ENCODE measurements at regions not wholly inside any gene's neighbourhood (a gene's known extent, or its start where the extent isn't known, plus 50 kb on each side); places are given as distances from the start of the nearest gene placed in this dataset.

DNA sequence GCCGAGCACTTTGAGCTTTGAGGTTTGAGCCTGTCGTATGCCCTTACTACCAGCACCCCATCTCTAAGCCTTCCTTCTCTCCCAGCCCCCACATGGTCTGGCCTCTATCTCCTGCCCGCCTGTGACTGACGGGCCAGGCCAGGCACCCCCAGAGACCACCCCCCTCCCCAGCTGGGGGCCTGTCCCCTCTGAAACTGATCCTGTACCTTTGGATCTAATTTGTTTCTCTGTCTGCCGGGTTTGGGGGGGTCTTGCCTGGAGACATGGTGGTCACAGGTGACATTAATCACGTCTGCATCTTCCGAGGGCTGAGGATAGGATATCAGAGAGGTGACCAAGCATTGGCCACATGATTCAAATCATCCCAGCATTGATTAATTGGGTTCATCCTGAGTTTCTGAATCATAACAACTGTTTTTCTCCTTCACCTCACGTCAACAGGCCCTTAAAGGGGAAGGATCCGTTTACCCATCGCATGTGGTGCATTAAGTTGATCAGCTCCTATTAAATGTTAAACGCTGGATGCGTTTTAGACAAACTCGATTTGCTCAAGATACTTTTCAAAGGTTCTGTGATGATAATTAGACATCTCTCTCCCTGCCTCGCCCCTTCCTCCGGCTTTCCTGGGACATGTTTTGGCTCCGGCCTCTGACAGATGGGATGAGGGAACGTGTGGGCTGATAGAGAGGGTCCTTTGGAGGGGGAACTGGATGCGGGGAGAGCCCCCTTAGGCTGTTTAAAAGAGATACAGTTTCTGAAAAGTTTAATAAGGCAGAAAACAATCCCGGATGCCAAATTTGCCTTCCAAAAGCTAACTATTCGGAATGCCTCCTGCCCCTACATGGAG lies 63.3 kb upstream of the TBX3 start:
- peak overlapping the region; percentile 98 for H3K27ac Mint-ChIP-seq
- H3K4me3 Mint-ChIP-seq = peak overlapping the region; percentile 7
- H3K27me3 Mint-ChIP-seq (ENCODE audit: low read depth) = no peaks in the 10 kb centered on the region
- TF ChIP-seq, protein P1, sequence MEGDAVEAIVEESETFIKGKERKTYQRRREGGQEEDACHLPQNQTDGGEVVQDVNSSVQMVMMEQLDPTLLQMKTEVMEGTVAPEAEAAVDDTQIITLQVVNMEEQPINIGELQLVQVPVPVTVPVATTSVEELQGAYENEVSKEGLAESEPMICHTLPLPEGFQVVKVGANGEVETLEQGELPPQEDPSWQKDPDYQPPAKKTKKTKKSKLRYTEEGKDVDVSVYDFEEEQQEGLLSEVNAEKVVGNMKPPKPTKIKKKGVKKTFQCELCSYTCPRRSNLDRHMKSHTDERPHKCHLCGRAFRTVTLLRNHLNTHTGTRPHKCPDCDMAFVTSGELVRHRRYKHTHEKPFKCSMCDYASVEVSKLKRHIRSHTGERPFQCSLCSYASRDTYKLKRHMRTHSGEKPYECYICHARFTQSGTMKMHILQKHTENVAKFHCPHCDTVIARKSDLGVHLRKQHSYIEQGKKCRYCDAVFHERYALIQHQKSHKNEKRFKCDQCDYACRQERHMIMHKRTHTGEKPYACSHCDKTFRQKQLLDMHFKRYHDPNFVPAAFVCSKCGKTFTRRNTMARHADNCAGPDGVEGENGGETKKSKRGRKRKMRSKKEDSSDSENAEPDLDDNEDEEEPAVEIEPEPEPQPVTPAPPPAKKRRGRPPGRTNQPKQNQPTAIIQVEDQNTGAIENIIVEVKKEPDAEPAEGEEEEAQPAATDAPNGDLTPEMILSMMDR (IDR thresholded peaks at IDR 0.05; ENCODE audit: unreplicated experiment) = no peak
- no peak for DNase-seq (ENCODE audit: low spot score in 2 of 2, unreplicated experiment in 2 of 2)
- peaks cover 70% of the 10 kb centered on the region for H3K4me1 Mint-ChIP-seq
- no peaks in the 10 kb centered on the region for H3K36me3 Mint-ChIP-seq
- H3K9me3 Mint-ChIP-seq = no peaks in the 10 kb centered on the region

DNA sequence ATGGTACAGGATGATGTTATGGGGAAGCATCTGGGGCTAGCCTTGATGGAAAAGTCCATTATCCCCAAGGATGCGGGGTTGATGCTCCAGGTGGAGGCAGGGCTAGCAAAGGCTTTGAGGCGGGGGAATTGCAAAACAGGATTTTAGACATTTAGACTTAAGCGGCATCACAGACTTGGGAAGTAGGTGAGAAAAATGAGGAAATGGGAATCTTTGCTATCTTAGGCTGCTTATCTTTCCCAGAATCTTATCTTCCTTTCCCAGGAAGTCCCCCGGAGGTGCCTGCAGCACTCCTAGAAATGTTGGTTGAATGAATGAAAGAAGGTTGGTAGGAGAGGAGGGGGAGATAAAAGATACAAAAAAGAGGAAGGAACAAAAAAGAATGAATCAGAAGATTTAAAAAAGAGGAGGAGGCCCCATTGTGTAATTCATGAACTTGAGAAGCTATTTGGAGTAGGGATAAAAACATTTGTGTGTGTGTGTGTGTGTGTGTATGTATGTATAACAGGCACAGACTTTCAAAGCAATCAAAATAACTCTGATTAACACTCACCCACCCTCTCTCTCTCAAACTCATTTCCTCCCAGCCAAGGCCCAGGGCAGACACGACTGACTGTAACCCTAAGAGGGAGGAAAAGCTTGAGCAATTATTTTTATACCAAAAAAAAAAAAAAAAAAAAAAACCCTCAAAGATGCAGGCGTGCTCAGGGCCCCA lies 62.5 kb upstream of the TBX3 start:
- no peak for DNase-seq (ENCODE audit: low spot score in 2 of 2, unreplicated experiment in 2 of 2)
- Mint-ChIP-seq H3K9me3 (no peaks in the 10 kb centered on the region), H3K27me3 (ENCODE audit: low read depth) (no peaks in the 10 kb centered on the region), H3K4me3 (no peak overlapping the region), H3K4me1 (peaks cover 66% of the 10 kb centered on the region), H3K36me3 (no peaks in the 10 kb centered on the region), H3K27ac (peak overlapping the region; percentile 98)
- TF ChIP-seq, protein P1 (IDR thresholded peaks at IDR 0.05; ENCODE audit: unreplicated experiment) = no peak

DNA sequence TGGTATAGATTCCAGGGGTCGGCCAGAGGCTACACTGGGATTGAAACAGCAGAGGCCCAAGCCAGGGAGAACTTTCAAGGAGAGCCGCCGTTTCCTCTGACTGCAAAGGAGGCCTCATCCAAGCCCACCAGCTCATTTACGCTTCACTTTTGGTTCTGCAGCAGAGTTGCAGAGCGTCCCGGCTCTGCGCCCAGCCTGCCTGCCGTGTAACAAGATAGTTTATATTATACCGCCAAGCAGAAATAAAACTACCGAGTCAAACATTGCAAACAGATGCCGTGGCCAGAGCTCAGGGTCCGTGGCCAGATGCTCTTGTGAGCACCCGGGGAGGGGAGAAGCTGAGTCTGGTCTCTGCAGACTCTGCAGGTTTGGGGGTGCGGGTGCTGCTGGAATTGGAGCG lies 60.7 kb upstream of the TBX3 start:
- H3K4me3 Mint-ChIP-seq = no peak overlapping the region
- peaks cover 48% of the 10 kb centered on the region for H3K4me1 Mint-ChIP-seq
- no peaks in the 10 kb centered on the region for H3K27me3 Mint-ChIP-seq (ENCODE audit: low read depth)
- TF ChIP-seq, protein P1 (IDR thresholded peaks at IDR 0.05; ENCODE audit: unreplicated experiment) = no peak
- H3K9me3 Mint-ChIP-seq = no peaks in the 10 kb centered on the region
- no peaks in the 10 kb centered on the region for H3K36me3 Mint-ChIP-seq
- DNase-seq (ENCODE audit: low spot score in 2 of 2, unreplicated experiment in 2 of 2) = no peak
- H3K27ac Mint-ChIP-seq = peak overlapping the region; percentile 93

DNA sequence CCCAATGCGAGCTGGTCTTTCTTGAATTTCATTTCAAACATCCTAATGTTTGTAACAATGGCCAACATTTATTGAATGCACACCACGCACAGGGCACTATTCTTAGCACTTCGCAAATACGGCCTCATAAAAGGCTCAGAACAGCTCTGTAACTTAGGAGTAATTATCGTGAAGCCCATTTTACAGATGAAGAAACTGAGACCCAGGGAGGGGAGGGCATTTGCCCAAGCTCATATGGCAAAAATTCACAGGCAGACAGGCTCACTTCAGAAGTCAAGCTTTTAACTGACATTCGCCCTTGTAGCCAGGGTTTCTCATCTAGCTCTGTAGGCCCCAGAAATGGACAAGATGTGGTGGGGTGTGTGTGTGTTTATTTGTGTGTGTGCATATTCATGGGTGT lies 60.3 kb upstream of the TBX3 start:
- Mint-ChIP-seq H3K27me3 (ENCODE audit: low read depth) (no peaks in the 10 kb centered on the region), H3K4me3 (no peak overlapping the region)
- DNase-seq (ENCODE audit: low spot score in 2 of 2, unreplicated experiment in 2 of 2) = no peak

DNA sequence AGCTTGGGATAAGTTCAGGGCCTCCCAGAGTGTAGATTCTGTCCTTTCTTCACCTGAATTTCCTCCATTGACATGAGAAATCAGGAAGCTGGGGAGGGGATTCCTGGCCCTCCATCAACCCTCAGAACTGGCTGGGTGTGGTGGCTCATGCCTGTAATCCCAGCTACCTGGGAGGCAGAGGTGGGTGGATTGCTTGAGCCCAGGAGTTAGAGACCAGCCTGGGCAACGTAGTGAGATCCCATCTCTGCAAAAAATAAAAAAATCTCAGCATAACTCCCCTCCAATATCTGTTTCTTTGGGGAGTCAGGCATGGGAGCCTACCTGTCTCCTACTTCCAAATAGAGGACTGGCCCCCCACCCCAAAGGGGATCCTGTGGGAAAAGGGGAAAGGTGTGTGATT lies 59.8 kb upstream of the TBX3 start:
- H3K9me3 Mint-ChIP-seq = no peaks in the 10 kb centered on the region
- no peaks in the 10 kb centered on the region for H3K27me3 Mint-ChIP-seq (ENCODE audit: low read depth)
- TF ChIP-seq, protein P1 (IDR thresholded peaks at IDR 0.05; ENCODE audit: unreplicated experiment) = no peak
- no peak overlapping the region for H3K4me3 Mint-ChIP-seq
- DNase-seq (ENCODE audit: low spot score in 2 of 2, unreplicated experiment in 2 of 2) = no peak
- no peak overlapping the region for H3K27ac Mint-ChIP-seq
- H3K4me1 Mint-ChIP-seq = peaks cover 39% of the 10 kb centered on the region
- H3K36me3 Mint-ChIP-seq = no peaks in the 10 kb centered on the region

More for the DNA sequence above, 60.3 kb upstream of the TBX3 start:
- TF ChIP-seq, protein P1 (IDR thresholded peaks at IDR 0.05; ENCODE audit: unreplicated experiment) = no peak
- Mint-ChIP-seq H3K27ac (peak overlapping the region; percentile 93), H3K36me3 (no peaks in the 10 kb centered on the region), H3K9me3 (no peaks in the 10 kb centered on the region), H3K4me1 (peaks cover 44% of the 10 kb centered on the region)
